ENCODE measurements at regions not wholly inside any gene's neighbourhood (a gene's known extent, or its start where the extent isn't known, plus 50 kb on each side); places are given as distances from the start of the nearest gene placed in this dataset.

GRCh38 chr15:39299486-39300267 lies 281.2 kb upstream of the THBS1 start:
- H3K4ac ChIP-seq (ENCODE audit: low read depth, low read length) = peak overlapping the region; percentile 77
- no peak overlapping the region for H3K4me2 ChIP-seq (ENCODE audit: low read length)
- H4K12ac ChIP-seq (ENCODE audit: low read depth, low read length) = no peak overlapping the region
- no peak overlapping the region for H3K4me3 ChIP-seq (ENCODE audit: low read depth, low read length)
- H2AK5ac ChIP-seq (ENCODE audit: low read length) = peak overlapping the region; percentile 12
- peaks cover 2% of the 10 kb centered on the region for H3K79me2 ChIP-seq (ENCODE audit: control insufficient read depth, insufficient read depth, low read length, poor library complexity)
- peak overlapping the region; percentile 93 for H2BK120ac ChIP-seq (ENCODE audit: insufficient read depth, low read length, poor library complexity)
- H4K8ac ChIP-seq (ENCODE audit: low read depth, low read length) = peak overlapping the region; percentile 64
- H2BK12ac ChIP-seq (ENCODE audit: low read length) = peak overlapping the region; percentile 90
- H4K91ac ChIP-seq (ENCODE audit: low read depth, low read length) = peak overlapping the region; percentile 89
- H3K9me3 ChIP-seq (ENCODE audit: insufficient read depth, low read depth, low read length) = no peaks in the 10 kb centered on the region
- H3K79me1 ChIP-seq (ENCODE audit: low read length) = peaks cover 19% of the 10 kb centered on the region
- DNase-seq = no peak
- no peak overlapping the region for H2AFZ ChIP-seq (ENCODE audit: insufficient read depth, low read length, poor library complexity)
- no CpG with 5 or more reads among the region's 1 CpG for WGBS (ENCODE audit: extremely low coverage, insufficient coverage, insufficient read length)
- H3K27me3 ChIP-seq (ENCODE audit: insufficient read depth, low read length) = no peaks in the 10 kb centered on the region
- no peaks in the 10 kb centered on the region for H3K36me3 ChIP-seq (ENCODE audit: control insufficient read depth in 1 of 2, insufficient read depth in 2 of 2, low read length in 2 of 2)
- peak overlapping the region; percentile 92 for H3K27ac ChIP-seq (ENCODE audit: low read depth, low read length)
- H3K23ac ChIP-seq (ENCODE audit: low read length) = no peak overlapping the region
- H3K14ac ChIP-seq (ENCODE audit: low read length) = peak overlapping the region; percentile 69
- no peak overlapping the region for H3K9ac ChIP-seq (ENCODE audit: low read length)
- H2BK5ac ChIP-seq (ENCODE audit: low read depth, low read length, poor library complexity) = peak overlapping the region; percentile 96
- H3K4me1 ChIP-seq (ENCODE audit: control insufficient read depth in 1 of 2, insufficient read depth in 2 of 2, low read length in 2 of 2) = peaks cover 9% of the 10 kb centered on the region in 2 experiments
- H3K18ac ChIP-seq (ENCODE audit: low read length) = peak overlapping the region; percentile 55

GRCh38 chr15:39300451-39301153 lies 280.3 kb upstream of the THBS1 start:
- peak overlapping the region; percentile 38 for H3K4me2 ChIP-seq (ENCODE audit: low read length)
- no peak overlapping the region for H3K4me3 ChIP-seq (ENCODE audit: low read depth, low read length)
- H3K14ac ChIP-seq (ENCODE audit: low read length) = no peak overlapping the region
- no peak overlapping the region for H3K23ac ChIP-seq (ENCODE audit: low read length)
- no peaks in the 10 kb centered on the region for H3K27me3 ChIP-seq (ENCODE audit: insufficient read depth, low read length)
- H3K4me1 ChIP-seq (ENCODE audit: control insufficient read depth in 1 of 2, insufficient read depth in 2 of 2, low read length in 2 of 2) = peaks cover 9% of the 10 kb centered on the region in 2 experiments
- peaks cover 2% of the 10 kb centered on the region for H3K79me2 ChIP-seq (ENCODE audit: control insufficient read depth, insufficient read depth, low read length, poor library complexity)
- no peak overlapping the region for H4K8ac ChIP-seq (ENCODE audit: low read depth, low read length)
- no peak overlapping the region for H2BK12ac ChIP-seq (ENCODE audit: low read length)
- H3K18ac ChIP-seq (ENCODE audit: low read length) = no peak overlapping the region
- no peak overlapping the region for H4K91ac ChIP-seq (ENCODE audit: low read depth, low read length)
- no peak overlapping the region for H2AK5ac ChIP-seq (ENCODE audit: low read length)
- H3K9ac ChIP-seq (ENCODE audit: low read length) = no peak overlapping the region
- peak overlapping the region; percentile 62 for H2BK120ac ChIP-seq (ENCODE audit: insufficient read depth, low read length, poor library complexity)
- WGBS (ENCODE audit: extremely low coverage, insufficient coverage, insufficient read length) = 100% methylated on average over 1 of the region's 3 CpGs
- H2BK5ac ChIP-seq (ENCODE audit: low read depth, low read length, poor library complexity) = no peak overlapping the region
- peak; percentile 32 to 90 for DNase-seq
- H3K9me3 ChIP-seq (ENCODE audit: insufficient read depth, low read depth, low read length) = no peaks in the 10 kb centered on the region
- H4K12ac ChIP-seq (ENCODE audit: low read depth, low read length) = no peak overlapping the region
- H2AFZ ChIP-seq (ENCODE audit: insufficient read depth, low read length, poor library complexity) = no peak overlapping the region
- peaks cover 19% of the 10 kb centered on the region for H3K79me1 ChIP-seq (ENCODE audit: low read length)
- no peak overlapping the region for H3K4ac ChIP-seq (ENCODE audit: low read depth, low read length)
- no peaks in the 10 kb centered on the region for H3K36me3 ChIP-seq (ENCODE audit: control insufficient read depth in 1 of 2, insufficient read depth in 2 of 2, low read length in 2 of 2)
- H3K27ac ChIP-seq (ENCODE audit: low read depth, low read length) = peak overlapping the region; percentile 97

DNA sequence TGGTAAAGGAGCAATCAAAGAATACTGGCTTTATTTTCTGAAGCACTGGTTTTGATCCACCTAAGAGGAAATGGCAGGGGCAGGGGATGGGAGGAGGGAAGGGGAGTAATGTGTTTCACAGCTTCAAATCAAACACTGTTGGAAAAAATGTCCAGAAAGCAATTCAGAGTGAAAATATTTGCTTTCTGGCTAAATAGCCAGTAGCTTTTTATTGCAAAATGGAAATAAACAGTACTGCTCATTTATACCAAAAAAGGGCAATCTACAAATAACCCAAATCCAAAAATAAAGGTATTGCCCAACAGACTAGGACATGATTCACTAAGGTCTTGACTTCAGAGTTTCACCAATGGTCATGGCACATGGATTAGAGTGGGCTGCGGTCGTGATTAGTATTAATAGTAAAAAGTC lies 279.3 kb upstream of the THBS1 start:
- Histone ChIP-seq H3K4me1 (ENCODE audit: control insufficient read depth in 1 of 2, insufficient read depth in 2 of 2, low read length in 2 of 2) (peaks cover 9% of the 10 kb centered on the region in 2 experiments), H3K23ac (ENCODE audit: low read length) (no peak overlapping the region), H3K14ac (ENCODE audit: low read length) (peak overlapping the region; percentile 89), H4K12ac (ENCODE audit: low read depth, low read length) (no peak overlapping the region), H2AK5ac (ENCODE audit: low read length) (peak overlapping the region; percentile 49), H3K4ac (ENCODE audit: low read depth, low read length) (peak overlapping the region; percentile 52), H3K79me1 (ENCODE audit: low read length) (peaks cover 19% of the 10 kb centered on the region), H3K9me3 (ENCODE audit: insufficient read depth, low read depth, low read length) (no peaks in the 10 kb centered on the region), H2BK120ac (ENCODE audit: insufficient read depth, low read length, poor library complexity) (peak overlapping the region; percentile 91), H2BK5ac (ENCODE audit: low read depth, low read length, poor library complexity) (peak overlapping the region; percentile 64), H3K79me2 (ENCODE audit: control insufficient read depth, insufficient read depth, low read length, poor library complexity) (peaks cover 2% of the 10 kb centered on the region), H3K9ac (ENCODE audit: low read length) (no peak overlapping the region), H3K18ac (ENCODE audit: low read length) (peak overlapping the region; percentile 41), H2AFZ (ENCODE audit: insufficient read depth, low read length, poor library complexity) (no peak overlapping the region), H3K27ac (ENCODE audit: low read depth, low read length) (peak overlapping the region; percentile 97), H3K4me2 (ENCODE audit: low read length) (no peak overlapping the region), H3K36me3 (ENCODE audit: control insufficient read depth in 1 of 2, insufficient read depth in 2 of 2, low read length in 2 of 2) (no peaks in the 10 kb centered on the region), H4K8ac (ENCODE audit: low read depth, low read length) (peak overlapping the region; percentile 71), H4K91ac (ENCODE audit: low read depth, low read length) (peak overlapping the region; percentile 91), H3K27me3 (ENCODE audit: insufficient read depth, low read length) (no peaks in the 10 kb centered on the region), H3K4me3 (ENCODE audit: low read depth, low read length) (no peak overlapping the region), H2BK12ac (ENCODE audit: low read length) (peak overlapping the region; percentile 92)
- WGBS (ENCODE audit: extremely low coverage, insufficient coverage, insufficient read length) = no CpG with 5 or more reads among the region's 2 CpGs
- peak in 1 of 2 donors; percentile 7 for DNase-seq

DNA sequence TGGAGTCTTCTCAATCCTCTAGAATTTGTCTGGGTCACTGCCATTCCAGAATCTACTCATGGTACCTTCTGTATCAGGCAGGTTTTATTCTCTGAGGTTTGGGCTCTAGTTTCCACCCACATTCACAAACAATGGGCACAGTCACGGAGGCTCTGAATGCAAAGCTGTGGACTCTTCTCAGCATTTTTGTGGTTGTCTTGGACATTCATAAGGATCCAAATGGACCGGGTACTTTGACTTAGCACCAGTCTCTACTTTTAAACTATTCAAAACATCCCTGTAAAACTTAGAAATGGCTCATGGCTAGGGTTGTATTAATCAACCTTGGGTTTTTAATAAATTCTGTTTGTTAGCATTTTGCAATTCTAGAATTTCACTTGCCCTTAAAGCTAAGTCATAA lies 277.9 kb upstream of the THBS1 start:
- no peak overlapping the region for H3K9ac ChIP-seq (ENCODE audit: low read length)
- H4K91ac ChIP-seq (ENCODE audit: low read depth, low read length) = peak overlapping the region; percentile 55
- H3K36me3 ChIP-seq (ENCODE audit: control insufficient read depth in 1 of 2, insufficient read depth in 2 of 2, low read length in 2 of 2) = no peaks in the 10 kb centered on the region
- no peak overlapping the region for H3K14ac ChIP-seq (ENCODE audit: low read length)
- peak overlapping the region; percentile 66 for H2BK120ac ChIP-seq (ENCODE audit: insufficient read depth, low read length, poor library complexity)
- no peak overlapping the region for H2AFZ ChIP-seq (ENCODE audit: insufficient read depth, low read length, poor library complexity)
- no peak overlapping the region for H3K18ac ChIP-seq (ENCODE audit: low read length)
- peaks cover 2% of the 10 kb centered on the region for H3K79me2 ChIP-seq (ENCODE audit: control insufficient read depth, insufficient read depth, low read length, poor library complexity)
- H3K4ac ChIP-seq (ENCODE audit: low read depth, low read length) = no peak overlapping the region
- H4K12ac ChIP-seq (ENCODE audit: low read depth, low read length) = no peak overlapping the region
- H3K23ac ChIP-seq (ENCODE audit: low read length) = no peak overlapping the region
- no peaks in the 10 kb centered on the region for H3K9me3 ChIP-seq (ENCODE audit: insufficient read depth, low read depth, low read length)
- H3K79me1 ChIP-seq (ENCODE audit: low read length) = peaks cover 19% of the 10 kb centered on the region
- H3K4me1 ChIP-seq (ENCODE audit: control insufficient read depth in 1 of 2, insufficient read depth in 2 of 2, low read length in 2 of 2) = peaks cover 9% of the 10 kb centered on the region in 2 experiments
- H3K4me2 ChIP-seq (ENCODE audit: low read length) = no peak overlapping the region
- H2AK5ac ChIP-seq (ENCODE audit: low read length) = no peak overlapping the region
- no peaks in the 10 kb centered on the region for H3K27me3 ChIP-seq (ENCODE audit: insufficient read depth, low read length)
- H4K8ac ChIP-seq (ENCODE audit: low read depth, low read length) = peak overlapping the region; percentile 19
- H3K4me3 ChIP-seq (ENCODE audit: low read depth, low read length) = no peak overlapping the region
- no peak overlapping the region for H3K27ac ChIP-seq (ENCODE audit: low read depth, low read length)
- no CpG with 5 or more reads among the region's 2 CpGs for WGBS (ENCODE audit: extremely low coverage, insufficient coverage, insufficient read length)
- H2BK12ac ChIP-seq (ENCODE audit: low read length) = peak overlapping the region; percentile 94
- no peak for DNase-seq
- H2BK5ac ChIP-seq (ENCODE audit: low read depth, low read length, poor library complexity) = no peak overlapping the region

Data from trophoblast cell (in vitro differentiated cells and primary cell).